SK-N-SH treated with all-trans-retinoic acid at 6 μM for 48 hours (cell line): ENCODE measurements at regions not wholly inside any gene's neighbourhood (a gene's known extent, or its start where the extent isn't known, plus 50 kb on each side); places are given as distances from the start of the nearest gene placed in this dataset.
A peak's percentile ranks its signal among the peaks of the same experiment; 100 is the strongest.
"Not testable (repeated sequence)": the region's sequence is repeated elsewhere in the genome, so short reads cannot be mapped to it uniquely, and the experiment has no call there.

Experiments
- ATAC-seq: fragments of 200-7000 bp; cut with Tn5 transposase; 3 replicates; pipeline ENCODE4 v1.9.1; 2020; ENCODE audit warnings: mild to moderate bottlenecking, moderate library complexity
- BACH2 ChIP-seq: fragments of 250-450 bp; sonication (Bioruptor Pico); IDR thresholded peaks from 2 replicates; pipeline ENCODE4 v1.9.0; 2021; ENCODE audit warnings: mild to moderate bottlenecking, borderline replicate concordance
- CSDC2 ChIP-seq: fragments of 250-450 bp; sonication (Bioruptor Pico); IDR thresholded peaks from 2 replicates; pipeline ENCODE4 v1.5.0; 2020; ENCODE audit warnings: mild to moderate bottlenecking, moderate library complexity
- ISL1 ChIP-seq: fragments of 250-450 bp; sonication (Bioruptor Pico); IDR thresholded peaks from 2 replicates; pipeline ENCODE4 v2.1.2; 2022; ENCODE audit warnings: mild to moderate bottlenecking, moderate library complexity
- PPARA ChIP-seq: fragments of 250-450 bp; sonication (Bioruptor Pico); IDR thresholded peaks from 2 replicates; pipeline ENCODE4 v1.5.0; 2020; ENCODE audit warnings: mild to moderate bottlenecking, borderline replicate concordance
- SNAI2 ChIP-seq: fragments of 250-450 bp; sonication (Bioruptor Pico); IDR thresholded peaks from 2 replicates; pipeline ENCODE4 v1.5.0; 2020; ENCODE audit warnings: mild to moderate bottlenecking, moderate library complexity
- ZC3H10 ChIP-seq: fragments of 250-450 bp; sonication (Bioruptor Pico); IDR thresholded peaks from 2 replicates; pipeline ENCODE4 v1.5.1; 2021; ENCODE audit warnings: mild to moderate bottlenecking, moderate library complexity
- ZFP3 ChIP-seq: fragments of 250-450 bp; sonication (Bioruptor Pico); IDR thresholded peaks from 2 replicates; pipeline ENCODE4 v1.5.0; 2020; ENCODE audit warnings: mild to moderate bottlenecking, moderate library complexity
- ZFP30 ChIP-seq: fragments of 450-650 bp; formaldehyde crosslinking; IDR thresholded peaks from 2 replicates; pipeline ENCODE4 v1.5.0; 2022; ENCODE audit warnings: mild to moderate bottlenecking, moderate library complexity
- ZNF565 ChIP-seq: fragments of 450-650 bp; formaldehyde crosslinking; conservative IDR thresholded peaks from 2 replicates; pipeline ENCODE4 v1.5.0; 2020; ENCODE audit warnings: low read depth, mild to moderate bottlenecking, moderate library complexity
- TF ChIP-seq, protein P1 (sequence below): fragments of 250-450 bp; sonication (Bioruptor Pico); IDR thresholded peaks from 2 replicates; pipeline ENCODE4 v1.5.0; 2020; ENCODE audit warnings: mild to moderate bottlenecking, moderate library complexity

DNA sequence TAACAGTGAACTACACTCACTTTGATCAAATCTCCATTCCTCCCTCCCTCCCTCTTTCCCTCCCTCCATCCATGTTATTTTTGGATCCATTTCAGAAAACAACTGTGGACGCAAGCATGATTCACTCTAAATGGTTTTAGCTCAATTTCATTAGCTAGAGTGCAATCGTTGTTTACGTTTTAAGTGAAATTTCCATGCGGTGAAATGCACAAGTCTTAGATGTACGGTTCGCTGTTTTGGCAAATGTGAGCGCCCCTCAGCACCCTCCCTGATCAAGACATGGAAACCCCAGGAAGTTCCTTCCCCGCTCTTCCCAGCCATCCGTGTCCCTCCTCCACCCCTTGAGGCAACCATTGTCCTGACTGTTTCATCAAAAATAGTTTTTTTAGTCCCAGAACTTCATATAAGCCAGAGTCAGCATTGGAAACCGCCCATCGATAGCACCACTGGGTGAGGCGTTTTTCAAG, 206.3 kb downstream of the NPIPB11 start:
- peak; percentile 38; the same call in 1 of the 2 replicates for TF ChIP-seq ISL1
- peak; percentile 64 for ATAC-seq

DNA sequence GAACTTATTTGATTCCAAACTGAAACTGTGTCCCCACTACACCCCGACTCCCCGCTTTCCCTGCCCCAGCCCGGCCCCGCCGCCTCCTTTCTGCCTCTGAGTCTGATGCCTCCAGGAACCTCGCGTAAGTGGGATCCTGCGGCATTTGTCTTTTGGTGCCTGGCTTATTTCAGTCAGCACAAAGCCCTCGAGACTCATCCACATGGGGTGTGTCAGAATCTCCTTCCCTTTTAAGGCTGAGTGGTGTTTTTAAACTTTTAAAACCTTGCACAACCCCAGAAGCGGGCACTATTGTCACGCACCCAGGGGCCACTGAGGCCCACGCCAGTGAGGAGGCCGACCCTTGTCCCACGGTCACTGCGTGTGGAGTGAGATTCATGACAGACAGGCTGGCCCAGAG, 206.9 kb downstream of the NPIPB11 start:
- ATAC-seq = peak; percentile 64

DNA sequence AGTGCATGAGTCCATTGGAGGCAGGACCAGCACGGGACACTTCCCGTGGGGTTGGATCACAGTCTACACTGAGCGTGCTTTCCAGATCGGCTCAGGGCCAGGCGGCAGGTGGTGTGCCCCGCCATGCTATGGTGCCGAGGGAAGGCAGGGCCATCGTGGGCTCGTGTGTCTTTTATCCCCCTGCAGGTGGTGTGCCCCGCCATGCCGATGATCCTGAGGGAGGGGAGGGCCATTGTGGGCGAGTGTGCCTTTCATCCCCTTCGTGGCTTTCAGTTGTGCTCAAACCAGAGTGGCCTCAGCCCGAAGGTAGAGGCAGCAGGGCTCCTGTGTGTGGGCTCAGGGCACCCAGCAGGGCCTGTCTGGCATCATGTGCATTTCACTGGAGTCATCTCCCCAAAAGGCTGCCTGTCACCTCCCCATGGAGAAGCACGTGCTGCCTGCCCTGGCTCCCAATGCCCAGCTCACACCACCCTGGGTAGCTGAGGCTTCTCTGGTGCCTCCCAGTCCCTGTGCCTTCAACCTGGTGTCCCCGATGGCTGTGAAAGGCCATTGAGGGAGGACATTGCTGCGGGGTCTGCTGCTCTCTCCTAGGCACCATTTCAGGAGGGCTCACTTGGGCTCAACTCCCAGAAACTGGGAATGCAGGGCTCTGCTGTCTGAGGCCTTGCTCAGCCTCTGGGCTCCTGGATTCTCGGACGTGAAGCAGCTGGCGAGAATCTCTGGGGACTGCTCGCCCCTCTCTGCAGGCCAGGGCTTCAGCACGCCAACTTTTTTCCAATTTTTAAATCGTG, 207.6 kb downstream of the NPIPB11 start:
- TF ChIP-seq ZFP3 (CRISPR knock-in tag) (no peak), BACH2 (CRISPR knock-in tag) (no peak), SNAI2 (CRISPR knock-in tag) (no peak), ZC3H10 (CRISPR knock-in tag) (no peak), ZFP30 (CRISPR knock-in tag) (no peak), ZNF565 (CRISPR knock-in tag) (no peak)
- no peak for ATAC-seq

DNA sequence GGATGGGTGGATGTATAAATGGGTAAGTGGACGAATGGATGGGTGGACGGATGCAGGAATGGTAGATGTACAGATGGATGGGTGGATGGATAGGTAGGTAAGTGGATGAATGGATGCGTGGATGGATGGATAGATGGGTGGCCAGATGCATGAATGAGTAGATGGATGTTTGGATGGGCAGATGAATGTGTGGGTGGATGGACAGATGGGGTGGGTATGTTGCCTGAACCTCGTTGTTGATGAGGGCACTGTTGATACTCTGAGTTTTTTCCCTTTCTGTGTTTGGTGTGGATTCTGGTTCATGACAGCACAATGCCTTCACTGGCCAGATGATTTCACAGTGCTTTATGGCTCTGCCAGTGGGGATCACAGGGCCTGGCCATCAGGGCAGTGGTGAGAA, 208.3 kb downstream of the NPIPB11 start:
- TF ChIP-seq PPARA (no peak), CSDC2 (no peak)
- TF ChIP-seq, protein P1, sequence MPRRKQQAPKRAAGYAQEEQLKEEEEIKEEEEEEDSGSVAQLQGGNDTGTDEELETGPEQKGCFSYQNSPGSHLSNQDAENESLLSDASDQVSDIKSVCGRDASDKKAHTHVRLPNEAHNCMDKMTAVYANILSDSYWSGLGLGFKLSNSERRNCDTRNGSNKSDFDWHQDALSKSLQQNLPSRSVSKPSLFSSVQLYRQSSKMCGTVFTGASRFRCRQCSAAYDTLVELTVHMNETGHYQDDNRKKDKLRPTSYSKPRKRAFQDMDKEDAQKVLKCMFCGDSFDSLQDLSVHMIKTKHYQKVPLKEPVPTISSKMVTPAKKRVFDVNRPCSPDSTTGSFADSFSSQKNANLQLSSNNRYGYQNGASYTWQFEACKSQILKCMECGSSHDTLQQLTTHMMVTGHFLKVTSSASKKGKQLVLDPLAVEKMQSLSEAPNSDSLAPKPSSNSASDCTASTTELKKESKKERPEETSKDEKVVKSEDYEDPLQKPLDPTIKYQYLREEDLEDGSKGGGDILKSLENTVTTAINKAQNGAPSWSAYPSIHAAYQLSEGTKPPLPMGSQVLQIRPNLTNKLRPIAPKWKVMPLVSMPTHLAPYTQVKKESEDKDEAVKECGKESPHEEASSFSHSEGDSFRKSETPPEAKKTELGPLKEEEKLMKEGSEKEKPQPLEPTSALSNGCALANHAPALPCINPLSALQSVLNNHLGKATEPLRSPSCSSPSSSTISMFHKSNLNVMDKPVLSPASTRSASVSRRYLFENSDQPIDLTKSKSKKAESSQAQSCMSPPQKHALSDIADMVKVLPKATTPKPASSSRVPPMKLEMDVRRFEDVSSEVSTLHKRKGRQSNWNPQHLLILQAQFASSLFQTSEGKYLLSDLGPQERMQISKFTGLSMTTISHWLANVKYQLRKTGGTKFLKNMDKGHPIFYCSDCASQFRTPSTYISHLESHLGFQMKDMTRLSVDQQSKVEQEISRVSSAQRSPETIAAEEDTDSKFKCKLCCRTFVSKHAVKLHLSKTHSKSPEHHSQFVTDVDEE = no peak
- ATAC-seq = no peak

DNA sequence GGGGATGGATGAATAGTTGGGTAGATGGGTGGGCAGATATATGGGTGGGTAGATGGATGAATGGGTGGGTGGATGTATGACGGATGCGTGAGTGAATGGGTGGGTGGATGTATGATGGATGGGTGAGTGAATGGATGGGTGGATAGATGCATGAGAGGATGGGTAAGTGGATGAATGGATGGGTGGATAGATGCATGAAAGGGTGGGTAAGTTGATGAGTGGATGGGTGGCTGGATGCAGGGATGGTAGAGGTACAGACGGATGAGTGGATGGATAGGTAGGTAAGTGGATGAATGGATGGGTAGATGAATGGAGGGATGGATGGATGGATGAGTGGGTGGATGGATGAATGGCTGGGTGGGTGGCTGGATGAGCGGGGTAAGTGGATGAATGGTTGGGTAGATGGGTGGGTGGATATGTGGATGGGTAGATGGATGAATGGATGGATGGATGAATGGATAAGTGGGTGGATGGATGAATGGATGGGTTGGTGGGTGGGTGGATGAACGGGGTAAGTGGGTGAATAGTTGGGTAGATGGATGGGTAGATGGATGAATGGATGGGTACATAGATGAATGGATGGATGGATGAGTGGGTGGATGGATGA, 208.9 kb downstream of the NPIPB11 start:
- ATAC-seq = not testable (repeated sequence)

DNA sequence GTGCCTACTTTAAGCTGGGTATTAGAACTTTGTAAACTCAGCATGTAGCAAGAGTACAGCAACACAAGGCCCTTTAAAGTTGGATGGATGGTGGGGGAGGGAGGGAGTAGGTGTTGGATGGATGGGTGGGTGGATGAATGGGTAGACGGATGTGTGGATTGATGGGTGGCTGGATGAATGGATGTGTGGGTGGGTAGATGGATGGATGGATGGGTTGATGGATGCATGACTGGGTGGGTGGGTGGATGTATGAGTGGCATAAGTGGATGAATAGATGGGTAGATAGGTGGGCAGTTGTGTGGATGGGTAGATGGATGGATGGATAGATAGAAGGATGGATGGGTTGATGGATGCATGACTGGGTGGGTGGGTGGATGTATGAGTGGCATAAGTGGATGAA, 209.8 kb downstream of the NPIPB11 start:
- not testable (repeated sequence) for ATAC-seq

DNA sequence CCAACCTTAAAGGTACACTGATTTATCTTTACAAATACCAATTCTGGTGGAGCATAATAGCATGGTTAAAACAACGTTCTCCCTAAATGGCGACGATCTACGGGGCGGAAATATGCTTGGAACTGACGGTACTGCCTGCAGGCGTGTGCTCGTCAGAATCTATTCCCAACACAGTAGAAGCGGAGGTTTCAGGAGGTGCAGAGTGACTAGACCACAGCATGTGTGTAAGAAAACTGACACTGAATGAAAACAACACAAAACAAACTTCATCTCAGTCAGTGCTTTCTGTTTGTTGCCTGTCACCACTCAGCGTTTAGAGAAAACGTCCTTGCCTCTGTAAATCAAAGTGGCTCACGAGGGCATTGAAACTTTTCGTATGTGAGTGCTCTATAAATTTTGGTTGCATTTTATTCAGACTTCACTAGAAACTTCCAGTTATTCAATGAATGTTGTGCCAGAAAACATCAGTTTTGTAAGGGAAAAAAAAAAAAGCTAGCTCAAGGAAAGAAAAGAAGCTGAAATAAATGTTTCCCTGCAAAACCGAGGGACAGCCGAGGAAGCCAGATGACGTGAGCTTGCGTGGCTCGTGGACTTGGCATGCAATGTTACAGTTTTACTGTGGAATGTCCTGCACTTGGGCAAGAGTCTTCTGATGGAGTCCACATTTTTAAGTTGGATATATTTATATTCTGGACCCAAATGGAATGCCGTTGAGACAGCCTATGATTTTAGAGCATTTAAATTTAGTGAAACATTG, 210.4 kb downstream of the LAT start:
- not testable (repeated sequence) for ATAC-seq

DNA sequence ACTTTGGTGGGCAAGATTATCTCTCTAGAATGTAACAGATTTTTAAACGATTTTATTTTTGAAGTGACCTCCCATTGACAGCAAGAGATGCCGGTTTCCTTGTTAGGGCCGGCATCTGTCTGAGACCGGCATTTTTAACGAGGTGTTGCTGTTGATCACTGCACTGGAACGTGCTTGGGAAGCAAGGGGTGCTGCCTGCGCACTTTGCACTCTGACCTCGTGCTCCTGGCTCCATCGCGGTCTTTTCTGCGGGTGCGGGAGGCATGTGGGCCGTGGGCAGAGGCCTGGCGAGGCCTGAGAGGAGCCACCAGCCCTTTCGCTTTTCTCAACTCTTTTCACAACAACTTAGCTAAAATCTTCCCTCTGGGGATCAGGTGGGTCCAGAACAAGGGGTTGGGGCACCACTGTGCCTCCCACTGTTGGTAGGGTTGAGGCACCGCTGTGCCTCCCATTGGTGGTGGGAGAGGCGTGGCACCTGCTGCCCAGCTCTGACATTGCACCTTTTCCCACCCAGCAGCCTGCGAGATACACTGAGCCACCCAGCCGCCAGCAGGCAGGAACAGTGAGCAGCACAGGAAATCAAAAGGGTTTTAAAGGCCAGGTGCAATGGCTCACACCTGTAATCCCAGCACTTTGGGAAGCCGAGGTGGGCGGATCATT, 209.5 kb downstream of the LAT start:
- ATAC-seq = not testable (repeated sequence)

DNA sequence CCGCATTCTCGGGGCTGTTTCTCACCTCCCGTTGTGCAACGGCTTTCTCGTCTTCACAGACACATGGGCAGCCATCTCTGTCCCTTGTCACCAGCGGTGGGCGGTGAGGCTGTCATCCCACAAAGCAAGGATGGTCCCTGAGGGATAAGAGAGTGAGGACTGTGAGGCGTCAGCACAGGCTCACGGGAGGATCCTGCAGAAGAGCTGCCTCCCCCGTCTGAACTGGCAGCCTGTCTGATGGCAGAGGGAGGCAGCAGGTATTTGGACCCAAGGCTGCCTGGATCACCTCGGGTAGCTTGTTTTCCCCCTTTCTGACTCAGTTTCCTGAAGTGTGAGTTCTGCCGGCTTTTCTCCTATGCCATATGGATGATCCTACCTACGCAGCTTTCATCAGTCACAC, 208.8 kb downstream of the LAT start:
- ATAC-seq = not testable (repeated sequence)

DNA sequence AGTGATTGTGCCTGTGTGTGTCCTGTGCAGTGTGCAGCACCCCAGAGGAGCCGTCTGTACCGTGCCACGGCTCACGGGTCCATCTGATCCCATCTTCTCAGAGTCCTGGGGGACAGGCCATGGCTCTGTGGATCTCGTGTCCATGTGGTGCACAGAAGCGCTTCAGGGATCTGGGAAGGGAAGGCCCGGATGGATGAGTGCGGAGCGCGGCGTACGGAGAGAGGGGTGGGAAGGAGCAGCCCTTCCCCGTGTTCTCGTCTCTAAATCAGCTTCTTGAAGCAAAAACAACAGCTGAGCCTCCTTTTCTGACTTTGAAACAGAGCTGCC, 208.4 kb downstream of the LAT start:
- ATAC-seq = not testable (repeated sequence)
